K562 (cell line): ENCODE measurements at regions not wholly inside any gene's neighbourhood (a gene's known extent, or its start where the extent isn't known, plus 50 kb on each side); places are given as distances from the start of the nearest gene placed in this dataset.

Source experiments
- CC2D1A ChIP-seq: fragments of 450-650 bp; IDR thresholded peaks from 2 replicates; pipeline ENCODE4 v1.6.1; 2017; ENCODE audit warnings: mild to moderate bottlenecking
- PHF8 ChIP-seq: fragments of 200-600 bp; sonication (generic); IDR thresholded peaks from 2 replicates; pipeline ENCODE4 v1.6.1; 2012; ENCODE audit warnings: mixed run types, mild to moderate bottlenecking, inconsistent platforms, low read length, moderate library complexity, borderline replicate concordance
- PTRF ChIP-seq: fragments of 450-650 bp; IDR thresholded peaks from 2 replicates; pipeline ENCODE4 v1.6.1; 2016; ENCODE audit warnings: mild to moderate bottlenecking, missing genetic modification characterization, missing compliant biosample characterization
- RBM17 ChIP-seq: fragments of 200-400 bp; formaldehyde crosslinking; IDR thresholded peaks from 2 replicates; pipeline ENCODE4 v1.6.1; 2017; ENCODE audit warnings: low read depth, mild to moderate bottlenecking, low read length, borderline replicate concordance
- TAF1 ChIP-seq: IDR thresholded peaks from 2 replicates; pipeline ENCODE4 v1.6.1; 2011; ENCODE audit warnings: mild to moderate bottlenecking, low read length, moderate library complexity; ENCODE audit not compliant: insufficient read depth, control insufficient read depth, severe bottlenecking; ENCODE audit errors: extremely low read depth
- TRIM24 ChIP-seq, 2 experiments: fragments of 450-650 bp; IDR thresholded peaks; 2 replicates each; pipeline ENCODE4 v1.6.1; 2016
- ZNF282 ChIP-seq: sonication (generic); formaldehyde crosslinking; IDR thresholded peaks from 2 replicates; pipeline ENCODE4 v1.8.1; 2023; ENCODE audit warnings: missing genetic modification reagents
- TF ChIP-seq, protein P1 (sequence below), 3 experiments: IDR thresholded peaks in 2 of 3; conservative IDR thresholded peaks in 1 of 3; 2 replicates each; pipeline ENCODE4 v1.5.1; 2011 to 2012; ENCODE audit warnings: low read length in 3 of 3, mild to moderate bottlenecking in 3 of 3, control low read depth in 2 of 3, improper control_type of control experiment in 1 of 3, inconsistent platforms in 1 of 3, low read depth in 1 of 3, mixed read lengths in 1 of 3, moderate library complexity in 1 of 3; ENCODE audit not compliant: insufficient read depth in 2 of 3

DNA sequence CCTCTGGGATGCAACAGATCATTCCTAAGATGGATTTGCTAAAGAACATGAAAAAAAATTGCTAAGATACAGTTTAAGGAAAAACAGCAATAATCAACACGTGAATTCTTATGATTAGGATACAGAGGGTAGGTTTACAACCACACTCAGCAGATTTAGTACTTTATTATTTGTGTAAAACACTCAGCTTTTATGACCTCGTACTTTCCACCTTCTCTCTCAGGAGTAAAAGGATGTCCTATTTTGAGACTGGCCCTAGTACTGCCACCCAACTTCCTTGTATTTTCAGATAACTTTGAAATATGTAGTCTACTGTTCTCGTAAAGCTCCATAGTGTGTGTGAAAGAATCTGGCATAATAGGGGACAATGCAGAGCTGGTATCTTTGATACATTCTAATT, 186.1 kb downstream of the ARL4A start:
- TF ChIP-seq PHF8 (no peak), RBM17 (no peak), CC2D1A (no peak), TRIM24 (IDR thresholded peaks at IDR 0.05) (no peak), ZNF282 (no peak), PTRF (tag) (no peak), TAF1 (no peak)
- TF ChIP-seq, protein P1, sequence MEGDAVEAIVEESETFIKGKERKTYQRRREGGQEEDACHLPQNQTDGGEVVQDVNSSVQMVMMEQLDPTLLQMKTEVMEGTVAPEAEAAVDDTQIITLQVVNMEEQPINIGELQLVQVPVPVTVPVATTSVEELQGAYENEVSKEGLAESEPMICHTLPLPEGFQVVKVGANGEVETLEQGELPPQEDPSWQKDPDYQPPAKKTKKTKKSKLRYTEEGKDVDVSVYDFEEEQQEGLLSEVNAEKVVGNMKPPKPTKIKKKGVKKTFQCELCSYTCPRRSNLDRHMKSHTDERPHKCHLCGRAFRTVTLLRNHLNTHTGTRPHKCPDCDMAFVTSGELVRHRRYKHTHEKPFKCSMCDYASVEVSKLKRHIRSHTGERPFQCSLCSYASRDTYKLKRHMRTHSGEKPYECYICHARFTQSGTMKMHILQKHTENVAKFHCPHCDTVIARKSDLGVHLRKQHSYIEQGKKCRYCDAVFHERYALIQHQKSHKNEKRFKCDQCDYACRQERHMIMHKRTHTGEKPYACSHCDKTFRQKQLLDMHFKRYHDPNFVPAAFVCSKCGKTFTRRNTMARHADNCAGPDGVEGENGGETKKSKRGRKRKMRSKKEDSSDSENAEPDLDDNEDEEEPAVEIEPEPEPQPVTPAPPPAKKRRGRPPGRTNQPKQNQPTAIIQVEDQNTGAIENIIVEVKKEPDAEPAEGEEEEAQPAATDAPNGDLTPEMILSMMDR (IDR thresholded peaks at IDR 0.05 in 2 of 3, conservative IDR thresholded peaks at IDR 0.05 in 1 of 3; ENCODE audit: insufficient read depth in 2 of 3, low read depth in 1 of 3, low read length in 3 of 3): no peak
